ENCODE measurements at regions not wholly inside any gene's neighbourhood (a gene's known extent, or its start where the extent isn't known, plus 50 kb on each side); places are given as distances from the start of the nearest gene placed in this dataset.

GRCh38 chr16:65196420-65197075 lies 74.7 kb upstream of the CDH11 start:
- DNase-seq (ENCODE audit: extremely low spot score) = no peak
- TF ChIP-seq PKNOX1 (IDR thresholded peaks at IDR 0.05) = no peak
- no peak for TF ChIP-seq CTBP1 (IDR thresholded peaks at IDR 0.05; ENCODE audit: borderline replicate concordance)
- no peak for TF ChIP-seq SP1 (IDR thresholded peaks at IDR 0.05)
- no peak for TF ChIP-seq ARNT (IDR thresholded peaks at IDR 0.05)
- no peak for TF ChIP-seq FOXA1 (IDR thresholded peaks at IDR 0.05)
- TF ChIP-seq ZNF384 (IDR thresholded peaks at IDR 0.05) = no peak
- no peak for TF ChIP-seq HDGF (IDR thresholded peaks at IDR 0.05; ENCODE audit: borderline replicate concordance)
- no peak for TF ChIP-seq FOXM1 (IDR thresholded peaks at IDR 0.05; ENCODE audit: borderline replicate concordance)
- ChIA-PET POLR2A (no interaction called here), CTCF (no interaction called here)

- ChIA-PET CTCF (no interaction called here), POLR2A (no interaction called here)
- TF ChIP-seq NFRKB (IDR thresholded peaks at IDR 0.05) (no peak), ARNT (IDR thresholded peaks at IDR 0.05) (no peak), TARDBP (IDR thresholded peaks at IDR 0.05) (no peak), FOXM1 (IDR thresholded peaks at IDR 0.05; ENCODE audit: borderline replicate concordance) (no peak), LEF1 (IDR thresholded peaks at IDR 0.05; ENCODE audit: borderline replicate concordance) (no peak), PKNOX1 (IDR thresholded peaks at IDR 0.05) (no peak), SUZ12 (IDR thresholded peaks at IDR 0.05) (no peak), FOXK2 (IDR thresholded peaks at IDR 0.05) (no peak), FOXA1 (IDR thresholded peaks at IDR 0.05) (no peak), SP1 (IDR thresholded peaks at IDR 0.05) (no peak), ELF4 (IDR thresholded peaks at IDR 0.05) (no peak), L3MBTL2 (conservative IDR thresholded peaks at IDR 0.05) (no peak), BHLHE40 (IDR thresholded peaks at IDR 0.05; ENCODE audit: borderline replicate concordance) (no peak), CTBP1 (IDR thresholded peaks at IDR 0.05; ENCODE audit: borderline replicate concordance) (no peak), ZNF384 (IDR thresholded peaks at IDR 0.05) (no peak), HDGF (IDR thresholded peaks at IDR 0.05; ENCODE audit: borderline replicate concordance) (no peak)
- DNase-seq (ENCODE audit: extremely low spot score) = no peak
These were observed 74.1 kb upstream of the CDH11 start for GRCh38 chr16:65195998-65196397.

GRCh38 chr16:65185241-65185778 lies 63.4 kb upstream of the CDH11 start:
- no peak for TF ChIP-seq ZNF384 (IDR thresholded peaks at IDR 0.05)
- TF ChIP-seq NFRKB (IDR thresholded peaks at IDR 0.05) = no peak
- no peak for TF ChIP-seq FOXK2 (IDR thresholded peaks at IDR 0.05)
- no peak for TF ChIP-seq ARNT (IDR thresholded peaks at IDR 0.05)
- no peak for TF ChIP-seq CTBP1 (IDR thresholded peaks at IDR 0.05; ENCODE audit: borderline replicate concordance)
- TF ChIP-seq SUZ12 (IDR thresholded peaks at IDR 0.05) = no peak
- no peak for TF ChIP-seq TARDBP (IDR thresholded peaks at IDR 0.05)
- TF ChIP-seq SP1 (IDR thresholded peaks at IDR 0.05) = no peak
- TF ChIP-seq HDGF (IDR thresholded peaks at IDR 0.05; ENCODE audit: borderline replicate concordance) = no peak
- no peak for TF ChIP-seq PKNOX1 (IDR thresholded peaks at IDR 0.05)
- DNase-seq (ENCODE audit: extremely low spot score) = no peak
- CTCF ChIA-PET = no interaction called here
- POLR2A ChIA-PET = no interaction called here

- no peak for DNase-seq (ENCODE audit: extremely low spot score)
- CTCF ChIA-PET = no interaction called here
- POLR2A ChIA-PET = no interaction called here
- TF ChIP-seq TARDBP (IDR thresholded peaks at IDR 0.05) (no peak), SP1 (IDR thresholded peaks at IDR 0.05) (no peak), PKNOX1 (IDR thresholded peaks at IDR 0.05) (no peak), L3MBTL2 (conservative IDR thresholded peaks at IDR 0.05) (no peak)
These were observed 59.3 kb upstream of the CDH11 start for GRCh38 chr16:65181071-65181561.

- no peak for DNase-seq (ENCODE audit: extremely low spot score)
- CTCF ChIA-PET = no interaction called here
- TF ChIP-seq CTBP1 (IDR thresholded peaks at IDR 0.05; ENCODE audit: borderline replicate concordance) (no peak), L3MBTL2 (conservative IDR thresholded peaks at IDR 0.05) (no peak), PKNOX1 (IDR thresholded peaks at IDR 0.05) (no peak), FOXM1 (IDR thresholded peaks at IDR 0.05; ENCODE audit: borderline replicate concordance) (no peak), NFRKB (IDR thresholded peaks at IDR 0.05) (no peak), SUZ12 (IDR thresholded peaks at IDR 0.05) (no peak), FOXA1 (IDR thresholded peaks at IDR 0.05) (no peak), BHLHE40 (IDR thresholded peaks at IDR 0.05; ENCODE audit: borderline replicate concordance) (no peak), HDGF (IDR thresholded peaks at IDR 0.05; ENCODE audit: borderline replicate concordance) (no peak), ARNT (IDR thresholded peaks at IDR 0.05) (no peak), FOXK2 (IDR thresholded peaks at IDR 0.05) (no peak), SP1 (IDR thresholded peaks at IDR 0.05) (no peak), LEF1 (IDR thresholded peaks at IDR 0.05; ENCODE audit: borderline replicate concordance) (no peak), ZNF384 (IDR thresholded peaks at IDR 0.05) (no peak)
- POLR2A ChIA-PET = no interaction called here
These were observed 56.3 kb upstream of the CDH11 start for GRCh38 chr16:65178151-65178550.

Measured in HEK293T (cell line).